C4-2B (cell line): ENCODE measurements at regions not wholly inside any gene's neighbourhood (a gene's known extent, or its start where the extent isn't known, plus 50 kb on each side); places are given as distances from the start of the nearest gene placed in this dataset.

Experiments
- CTCF ChIP-seq: fragments of 450-650 bp; conservative IDR thresholded peaks from 2 replicates; pipeline ENCODE4 v1.5.1; 2017; ENCODE audit warnings: mild to moderate bottlenecking
- ZFX ChIP-seq: fragments of 450-650 bp; IDR thresholded peaks from 2 replicates; pipeline ENCODE4 v1.6.1; 2017

GRCh38 chr10:128286762-128287500 is 160.7 kb upstream of the MKI67 start:
- no peak for TF ChIP-seq CTCF
- TF ChIP-seq ZFX = no peak
